HG02970 (cell line): ENCODE measurements at regions not wholly inside any gene's neighbourhood (a gene's known extent, or its start where the extent isn't known, plus 50 kb on each side); places are given as distances from the start of the nearest gene placed in this dataset.

Experiments used
- ATAC-seq: cut with Tn5 transposase; IDR thresholded peaks from one replicate; pipeline ENCODE4 v1.9.1; 2021; ENCODE audit warnings: mild to moderate bottlenecking, moderate library complexity, moderate number of reproducible peaks; ENCODE audit not compliant: unreplicated experiment, low FRiP score

- peak; percentile 57 for ATAC-seq
These were observed 99.0 kb upstream of the TNFAIP3 start for GRCh38 chr6:137767911-137768690.

- no peak for ATAC-seq
These were observed 98.1 kb upstream of the TNFAIP3 start for GRCh38 chr6:137768935-137769334.

- no peak for ATAC-seq
These were observed 97.2 kb upstream of the TNFAIP3 start for GRCh38 chr6:137769797-137770362.

GRCh38 chr6:137772541-137773250 is 94.4 kb upstream of the TNFAIP3 start:
- ATAC-seq: no peak

GRCh38 chr6:137775227-137775626 is 91.8 kb upstream of the TNFAIP3 start:
- ATAC-seq: no peak

- ATAC-seq: no peak
These were observed 91.3 kb upstream of the TNFAIP3 start for GRCh38 chr6:137775720-137776119.

- no peak for ATAC-seq
These were observed 90.8 kb upstream of the TNFAIP3 start for GRCh38 chr6:137776256-137776655.

- ATAC-seq: no peak
These were observed 90.0 kb upstream of the TNFAIP3 start for GRCh38 chr6:137776786-137777686.

GRCh38 chr6:137777687-137778075 is 89.4 kb upstream of the TNFAIP3 start:
- ATAC-seq: no peak

- no peak for ATAC-seq
These were observed 87.1 kb upstream of the TNFAIP3 start for GRCh38 chr6:137779982-137780381.

- ATAC-seq: no peak
These were observed 86.5 kb upstream of the TNFAIP3 start for GRCh38 chr6:137780447-137781034.

- ATAC-seq: no peak
These were observed 85.4 kb upstream of the TNFAIP3 start for GRCh38 chr6:137781639-137782038.

GRCh38 chr6:137782166-137783039 is 84.7 kb upstream of the TNFAIP3 start:
- no peak for ATAC-seq

- no peak for ATAC-seq
These were observed 83.3 kb upstream of the TNFAIP3 start for GRCh38 chr6:137783710-137784109.

- no peak for ATAC-seq
These were observed 82.5 kb upstream of the TNFAIP3 start for GRCh38 chr6:137784583-137784982.

- ATAC-seq: no peak
These were observed 80.0 kb upstream of the TNFAIP3 start for GRCh38 chr6:137787016-137787415.

GRCh38 chr6:137788248-137788647 is 78.8 kb upstream of the TNFAIP3 start:
- ATAC-seq: no peak

- ATAC-seq: no peak
These were observed 75.5 kb upstream of the TNFAIP3 start for GRCh38 chr6:137791281-137792159.
